ENCODE measurements at regions not wholly inside any gene's neighbourhood (a gene's known extent, or its start where the extent isn't known, plus 50 kb on each side); places are given as distances from the start of the nearest gene placed in this dataset.

GRCh38 chr6:113120582-113121285, 736.4 kb upstream of the MARCKS start:
- no peak for DNase-seq

- no peak for DNase-seq
Observed at GRCh38 chr6:113121571-113121970, 735.6 kb upstream of the MARCKS start.

- no peak for DNase-seq
Observed at GRCh38 chr6:113122060-113122459, 735.1 kb upstream of the MARCKS start.

DNA sequence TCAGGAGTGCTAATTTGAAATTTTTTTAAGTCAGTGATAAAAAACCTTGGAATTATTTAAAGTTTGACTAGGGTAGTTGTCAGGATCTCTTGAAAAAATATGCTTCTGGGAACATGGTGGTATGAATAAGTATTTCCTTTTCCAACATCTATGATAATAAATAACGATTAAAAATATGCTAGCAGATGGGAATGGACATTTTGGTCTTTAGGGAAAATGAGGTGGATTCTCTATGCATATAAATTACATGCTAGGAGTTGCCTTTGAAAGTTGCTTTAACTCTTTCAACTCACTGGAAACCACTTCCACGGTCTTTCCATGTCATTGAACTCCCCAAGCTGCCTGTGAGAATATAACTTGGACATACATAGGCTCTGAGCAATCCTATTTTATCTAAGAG, 731.5 kb upstream of the MARCKS start:
- DNase-seq = no peak

DNA sequence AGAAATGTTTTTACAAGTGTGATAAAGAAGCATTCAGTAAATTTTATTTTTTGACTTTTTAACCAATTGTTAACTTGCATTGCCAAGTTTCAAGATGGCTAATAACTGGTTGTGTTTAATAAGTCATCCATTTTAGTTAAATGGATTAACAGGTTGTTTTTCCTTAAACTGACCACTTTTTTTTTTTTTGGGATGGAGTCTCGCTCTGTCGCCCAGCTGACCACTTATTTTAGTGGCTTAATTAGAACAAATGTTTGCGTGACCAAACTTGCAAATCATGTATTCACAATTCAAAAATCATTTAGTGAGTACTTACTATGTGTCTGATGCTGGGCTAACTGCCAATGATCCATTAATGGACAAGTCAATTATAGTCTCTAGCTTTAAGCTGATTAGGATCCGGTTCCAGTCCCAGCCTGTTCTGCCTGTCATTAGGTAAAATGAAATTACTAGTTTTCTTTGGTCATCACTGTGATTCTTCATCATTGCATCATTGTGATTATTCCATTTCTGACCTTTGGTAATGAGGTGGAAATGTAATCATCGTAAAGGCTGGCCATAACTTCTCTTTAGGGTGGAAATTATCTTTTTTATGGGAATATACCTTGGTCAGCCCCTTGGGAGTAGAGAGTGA, 729.2 kb upstream of the MARCKS start:
- no peak for DNase-seq

GRCh38 chr6:113128661-113129060, 728.5 kb upstream of the MARCKS start:
- DNase-seq = no peak

DNA sequence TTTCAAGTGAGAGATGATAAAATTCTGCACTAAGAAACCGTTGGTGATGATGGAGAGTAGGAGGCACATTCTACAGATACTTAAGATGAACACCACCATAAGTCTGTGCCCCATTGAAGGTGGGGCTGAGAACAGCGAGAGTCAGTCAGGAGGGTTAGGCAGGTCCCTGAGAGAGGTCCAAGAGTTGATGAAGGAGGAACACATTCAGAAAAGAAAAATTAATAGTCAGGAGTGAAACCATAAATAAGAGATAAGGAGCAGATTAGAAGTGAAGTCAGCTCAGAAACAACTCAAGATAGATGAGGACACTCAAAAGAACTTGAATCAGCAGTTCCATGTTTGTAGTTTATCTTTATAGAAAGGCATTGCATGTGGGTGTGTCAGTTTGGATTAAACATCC, 727.2 kb upstream of the MARCKS start:
- no peak for DNase-seq

GRCh38 chr6:113137426-113137825, 719.7 kb upstream of the MARCKS start:
- DNase-seq = no peak

- DNase-seq = no peak
Observed at GRCh38 chr6:113140721-113141120, 716.4 kb upstream of the MARCKS start.

GRCh38 chr6:113141901-113142300, 715.2 kb upstream of the MARCKS start:
- DNase-seq = no peak

DNA sequence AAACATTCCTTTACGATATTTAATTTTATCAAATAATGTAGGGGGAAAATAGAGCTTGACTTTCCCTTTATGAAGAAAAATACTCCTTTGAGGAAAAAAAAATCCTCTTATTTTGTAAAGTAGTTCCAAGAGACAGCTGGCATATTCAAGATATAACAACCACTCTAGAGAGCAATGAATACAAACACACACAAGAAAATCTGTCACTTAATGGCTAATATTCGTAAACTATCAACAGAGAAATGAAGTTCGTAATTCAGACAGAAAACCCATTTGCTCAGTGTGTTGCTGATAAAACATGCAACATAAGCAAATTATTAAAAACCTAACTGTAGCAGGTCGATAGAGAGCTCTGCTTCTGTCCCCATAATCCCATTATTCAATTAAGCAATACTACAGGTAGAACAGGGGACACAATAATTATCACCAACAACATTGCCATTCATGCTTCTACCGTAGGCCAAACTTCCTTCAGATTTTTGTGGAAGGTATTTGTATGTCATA, 714.4 kb upstream of the MARCKS start:
- no peak for DNase-seq

- no peak for DNase-seq
Observed at GRCh38 chr6:113143206-113143605, 713.9 kb upstream of the MARCKS start.

DNA sequence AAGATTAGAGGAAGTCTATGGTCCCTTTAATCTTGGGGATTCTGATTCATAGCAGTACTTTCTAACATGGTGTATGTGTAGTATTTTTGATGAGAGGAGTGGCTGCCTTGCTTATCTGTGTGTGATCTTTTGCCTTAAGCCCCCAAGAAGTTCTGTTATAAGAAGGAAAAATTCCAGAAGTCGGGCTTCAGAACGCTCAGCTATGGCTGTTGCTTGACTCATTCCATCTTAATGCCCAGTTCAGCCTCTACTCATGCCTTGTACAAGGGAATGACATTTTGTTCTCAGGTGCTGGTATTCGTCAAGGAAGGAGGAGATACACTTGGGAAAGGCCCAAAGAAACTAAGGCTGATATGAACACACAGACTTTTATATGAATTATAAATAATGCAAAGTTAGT, 713.0 kb upstream of the MARCKS start:
- DNase-seq = no peak

DNA sequence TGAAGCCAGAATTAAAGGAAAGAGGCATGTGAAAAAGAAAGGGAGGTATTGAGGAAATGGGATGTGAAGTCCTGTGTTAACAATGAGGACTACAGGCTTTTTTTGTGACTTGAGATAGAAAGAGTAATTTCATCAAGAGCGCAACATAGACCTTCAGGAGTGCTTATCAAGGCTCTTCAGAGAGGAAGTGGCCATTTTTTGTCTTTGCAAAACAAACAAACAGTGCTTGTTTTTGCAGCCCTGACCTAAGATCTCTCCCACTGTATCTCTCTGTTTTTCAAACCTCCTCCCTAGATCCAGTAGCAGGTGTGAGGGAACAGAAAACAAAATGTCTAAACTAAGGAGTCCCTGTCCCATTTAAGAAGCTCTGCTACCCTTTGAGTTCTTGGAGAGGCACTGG, 710.3 kb upstream of the MARCKS start:
- no peak for DNase-seq

DNA sequence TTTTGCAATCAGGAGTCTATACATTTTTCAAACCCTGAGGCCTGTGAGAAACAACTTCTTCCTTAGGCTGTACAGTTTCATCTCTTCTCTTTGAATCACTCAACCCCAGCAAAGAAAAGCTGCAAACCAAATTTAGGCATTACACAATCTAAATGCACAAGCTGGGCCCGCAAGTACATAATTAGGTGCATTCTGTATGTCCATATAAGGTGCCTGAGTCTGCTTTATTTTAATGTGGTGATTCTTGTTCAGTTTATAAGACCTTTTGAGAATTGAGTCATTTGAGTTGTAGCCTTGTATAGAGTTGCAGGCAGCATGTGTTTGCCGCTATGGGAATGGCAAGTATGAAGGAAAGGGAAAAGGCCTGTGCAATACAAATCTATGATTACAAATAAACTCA, 709.6 kb upstream of the MARCKS start:
- DNase-seq = no peak

GRCh38 chr6:113148566-113148965, 708.6 kb upstream of the MARCKS start:
- DNase-seq = no peak

DNA sequence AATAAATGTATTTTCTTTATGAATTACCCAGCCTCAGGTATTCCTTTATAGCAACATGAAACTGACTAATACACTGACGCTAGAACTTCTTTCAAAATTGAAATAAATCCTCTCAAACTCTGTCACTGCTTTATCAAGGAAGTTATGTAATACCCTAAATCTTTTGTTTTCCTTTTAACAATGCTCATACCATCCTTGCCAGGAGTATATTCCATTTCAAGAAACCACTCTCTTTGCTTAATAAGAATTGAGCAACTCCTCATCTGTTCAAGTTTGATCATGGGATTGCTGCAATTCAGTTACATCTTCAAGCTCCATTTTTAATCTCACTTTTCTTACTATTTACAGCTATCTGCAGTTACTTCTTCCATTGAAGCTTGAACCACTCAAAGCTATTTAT, 707.6 kb upstream of the MARCKS start:
- DNase-seq = no peak

- DNase-seq = no peak
Observed at GRCh38 chr6:113160306-113161017, 696.7 kb upstream of the MARCKS start.

DNA sequence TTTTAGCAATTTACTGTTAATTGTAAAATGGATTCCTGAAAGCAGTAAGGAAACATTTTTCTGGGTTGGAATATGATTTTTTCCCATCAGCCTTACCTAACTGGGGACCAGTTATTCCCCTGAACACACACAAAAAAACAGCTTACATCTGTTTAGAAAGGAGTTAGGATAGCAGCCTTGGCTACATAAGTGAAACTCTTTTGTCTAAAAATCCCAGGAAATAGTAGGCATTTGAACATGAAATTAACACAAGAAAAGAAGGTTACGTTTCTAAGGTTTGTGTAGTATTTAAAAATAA, 696.2 kb upstream of the MARCKS start:
- DNase-seq = no peak

DNA sequence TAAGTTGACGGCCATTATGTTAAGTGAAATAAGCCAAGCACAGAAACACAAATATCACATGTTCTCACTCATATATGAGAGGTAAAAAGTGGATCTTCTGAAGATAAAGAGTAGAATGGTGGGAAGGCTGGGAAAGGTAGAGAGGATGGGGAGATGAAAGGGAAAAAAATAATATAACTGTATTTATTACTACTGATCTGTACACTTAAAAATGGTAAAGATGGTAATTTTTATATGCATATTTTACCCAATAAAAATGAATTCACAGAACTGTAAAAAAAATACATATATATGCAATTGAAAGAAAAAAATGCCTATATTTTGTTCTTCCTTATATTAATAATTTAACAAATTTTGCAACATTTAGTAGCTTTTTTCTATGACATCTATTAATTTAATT, 694.4 kb upstream of the MARCKS start:
- no peak for DNase-seq

DNA sequence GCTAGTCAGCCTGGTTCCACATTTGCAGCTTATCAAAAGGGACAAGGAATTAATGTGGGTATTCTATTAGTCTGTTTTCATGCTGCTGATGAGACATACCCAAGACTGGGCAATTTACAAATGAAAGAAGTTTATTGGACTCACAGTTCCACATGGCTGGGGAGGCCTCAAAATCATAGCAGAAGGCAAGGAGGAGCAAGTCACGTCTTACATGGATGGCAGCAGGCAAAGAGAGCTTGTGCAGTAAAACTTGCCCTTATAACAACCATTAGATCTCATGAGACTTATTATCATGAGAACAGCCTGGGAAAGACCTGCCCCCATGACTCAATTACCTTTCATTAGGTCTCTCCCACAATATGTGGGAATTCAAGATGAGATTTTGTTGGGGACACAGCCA, 689.1 kb upstream of the MARCKS start:
- no peak for DNase-seq

DNA sequence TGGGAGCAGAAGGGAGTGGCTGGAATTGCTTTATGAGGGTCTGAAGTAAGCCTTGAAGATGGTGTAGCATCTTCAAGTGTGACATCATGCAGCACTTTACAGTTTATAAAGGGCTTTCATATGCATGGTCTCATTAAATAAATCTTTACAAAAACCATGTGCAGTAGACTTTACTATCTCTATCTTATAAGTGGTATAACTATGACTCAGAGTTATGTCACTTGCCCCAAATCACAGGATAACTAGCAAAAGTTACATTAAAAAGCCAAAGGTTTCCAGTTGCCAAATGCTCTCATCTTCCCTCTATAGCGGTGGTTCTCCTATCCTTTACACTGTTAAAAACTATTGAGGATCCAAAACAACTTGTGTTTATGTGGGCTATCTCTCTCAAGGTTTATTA, 687.7 kb upstream of the MARCKS start:
- DNase-seq = no peak

DNA sequence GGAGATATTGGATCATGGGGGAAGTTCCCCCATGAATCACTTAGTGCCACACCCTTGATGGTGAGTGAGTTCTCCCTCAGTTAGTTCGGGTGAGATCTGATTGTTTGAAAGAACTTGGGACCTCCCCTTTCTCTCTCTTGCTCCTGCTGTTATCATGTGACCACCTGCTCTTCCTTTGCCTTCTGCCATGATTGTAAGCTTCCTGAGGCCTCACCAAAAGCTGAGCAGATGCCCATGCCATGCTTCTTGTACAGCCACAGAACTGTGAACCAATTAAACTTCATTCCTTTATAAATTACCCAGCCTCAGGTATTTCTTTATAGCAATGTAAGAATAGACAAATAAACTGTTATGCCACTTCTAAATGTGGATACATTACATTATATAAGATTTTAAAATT, 686.7 kb upstream of the MARCKS start:
- DNase-seq = no peak

- no peak for DNase-seq
Observed at GRCh38 chr6:113171882-113172281, 685.3 kb upstream of the MARCKS start.
